PC-3 (cell line): ENCODE measurements at regions not wholly inside any gene's neighbourhood (a gene's known extent, or its start where the extent isn't known, plus 50 kb on each side); places are given as distances from the start of the nearest gene placed in this dataset.
"Not testable (repeated sequence)": the region's sequence is repeated elsewhere in the genome, so short reads cannot be mapped to it uniquely, and the experiment has no call there.

Experiments used
- ATAC-seq: fragments of 200-7000 bp; cut with Tn5 transposase; 2 replicates; pipeline ENCODE4 v1.9.1; 2020; ENCODE audit warnings: mild to moderate bottlenecking, moderate library complexity
- BruUV-seq: library from RNA; stranded (reverse); fragments of 400-500 nt; replicated peaks from 2 replicates; lab custom pipeline; 2021; lab: Mats Ljungman, UMichigan
- CTCF ChIA-PET: fragments of 300-600 bp; sonication (Branson Sonifier 250); formaldehyde crosslinking; loops from one replicate; lab custom pipeline; 2022; ENCODE audit warnings: antibody characterized with exemption; lab: Charles Lee
- POLR2A ChIA-PET: fragments of 300-600 bp; sonication (Branson Sonifier 250); formaldehyde crosslinking; loops from one replicate; lab custom pipeline; 2022; ENCODE audit warnings: antibody characterized with exemption; ENCODE audit not compliant: unreplicated experiment; lab: Charles Lee
- DNase-seq: peaks from one replicate; pipeline ENCODE4 v3.0.0-alpha.2; 2015
- H2AFZ ChIP-seq: fragments of 300-600 bp; sonication (generic); 2 replicates; pipeline ENCODE4 v1.6.0; 2016; ENCODE audit warnings: antibody characterized with exemption, low read length
- H3F3A ChIP-seq: fragments of 300-600 bp; sonication (generic); one replicate; pipeline ENCODE4 v1.6.0; 2017; ENCODE audit warnings: antibody characterized with exemption, low read length, control low read depth, mild to moderate bottlenecking; ENCODE audit not compliant: unreplicated experiment
- H3K27ac ChIP-seq: fragments of 300-600 bp; sonication (generic); 2 replicates; pipeline ENCODE4 v1.5.1; 2016; ENCODE audit warnings: mild to moderate bottlenecking, low read length
- H3K27me3 ChIP-seq: fragments of 300-600 bp; sonication (generic); 2 replicates; pipeline ENCODE4 v1.6.1; 2016; ENCODE audit warnings: low read length, mixed read lengths
- H3K36me3 ChIP-seq: fragments of 300-600 bp; sonication (generic); 2 replicates; pipeline ENCODE4 v1.6.1; 2016; ENCODE audit warnings: low read depth, mixed run types, low read length, mixed read lengths
- H3K4me1 ChIP-seq: fragments of 300-600 bp; sonication (generic); 2 replicates; pipeline ENCODE4 v1.5.1; 2016; ENCODE audit warnings: low read length; ENCODE audit not compliant: insufficient read depth
- H3K4me2 ChIP-seq: fragments of 300-600 bp; sonication (generic); 2 replicates; pipeline ENCODE4 v1.6.0; 2016; ENCODE audit warnings: low read length
- H3K4me3 ChIP-seq: fragments of 300-600 bp; sonication (generic); 2 replicates; pipeline ENCODE4 v1.5.1; 2016; ENCODE audit warnings: mild to moderate bottlenecking, low read length, mixed read lengths
- H3K79me2 ChIP-seq: fragments of 300-600 bp; sonication (generic); 2 replicates; pipeline ENCODE4 v1.6.1; 2017; ENCODE audit warnings: low read length, mixed read lengths
- H3K9ac ChIP-seq: fragments of 300-600 bp; sonication (generic); 2 replicates; pipeline ENCODE4 v1.6.0; 2016; ENCODE audit warnings: mild to moderate bottlenecking, low read length
- H3K9me2 ChIP-seq: fragments of 300-600 bp; sonication (generic); replicated peaks from 2 replicates; pipeline ENCODE4 v1.6.1; 2016; ENCODE audit warnings: mixed run types, low read length, mixed read lengths
- H3K9me3 ChIP-seq: fragments of 300-600 bp; sonication (generic); 2 replicates; pipeline ENCODE4 v1.6.1; 2016; ENCODE audit warnings: low read length, mixed read lengths
- H4K20me1 ChIP-seq: fragments of 300-600 bp; sonication (generic); 2 replicates; pipeline ENCODE4 v1.6.1; 2016; ENCODE audit warnings: low read length, mixed read lengths
- intact Hi-C: fragments of 100-400 bp; cut with micrococcal nuclease; formaldehyde crosslinking; loops from 2 replicates; pipeline ENCODE4 v1.9.0; 2023

DNA sequence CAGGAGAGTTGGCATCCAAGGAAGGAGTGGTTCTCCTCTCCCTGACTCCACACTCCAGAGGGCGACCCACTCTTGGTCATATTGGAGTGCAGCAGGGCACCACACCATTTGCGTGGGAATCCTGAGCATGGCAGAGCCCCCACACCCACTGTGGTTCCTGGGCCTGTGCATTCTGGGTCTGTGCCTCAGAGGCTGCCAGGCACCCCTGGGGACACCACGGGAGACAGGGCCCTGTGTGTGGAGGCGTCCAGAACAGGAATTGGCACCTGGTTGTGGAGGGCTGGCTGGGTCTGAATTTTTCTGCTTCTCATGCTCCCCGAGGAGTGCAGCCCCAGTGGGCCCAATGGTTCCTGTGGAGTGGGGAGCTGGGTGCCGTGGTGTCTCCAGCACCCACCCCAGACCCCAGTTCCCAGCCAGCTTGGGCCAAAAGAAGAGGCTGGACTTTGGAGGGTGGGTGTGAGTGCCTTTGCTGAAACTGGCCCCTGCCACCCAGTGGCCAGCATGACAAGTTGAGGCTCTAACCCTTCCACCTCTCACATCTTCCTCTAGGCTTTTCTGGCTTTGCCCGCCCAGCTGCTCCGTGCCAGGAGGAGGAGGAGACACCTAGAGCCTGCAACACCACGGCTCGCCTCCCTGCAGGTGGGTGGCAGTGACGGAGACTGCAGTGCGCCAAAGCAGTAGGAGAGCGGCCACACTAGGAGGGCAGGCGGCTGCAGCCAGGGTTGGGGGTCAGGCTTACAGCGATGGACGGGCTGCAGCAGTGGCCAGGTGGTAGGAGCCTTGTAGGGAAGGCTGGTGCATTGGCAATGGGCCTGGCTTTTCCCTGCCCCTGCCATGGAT is 250.7 kb downstream of the TP53TG3F start:
- intact Hi-C loops, H4K20me1 ChIP-seq, DNase-seq, H2AFZ ChIP-seq, BruUV-seq, H3K4me3 ChIP-seq, H3K9me2 ChIP-seq, H3K27ac ChIP-seq, H3F3A ChIP-seq, POLR2A ChIA-PET, H3K9me3 ChIP-seq, H3K4me2 ChIP-seq, H3K79me2 ChIP-seq, H3K4me1 ChIP-seq, H3K36me3 ChIP-seq, CTCF ChIA-PET, H3K9ac ChIP-seq, H3K27me3 ChIP-seq, ATAC-seq: not testable (repeated sequence)

DNA sequence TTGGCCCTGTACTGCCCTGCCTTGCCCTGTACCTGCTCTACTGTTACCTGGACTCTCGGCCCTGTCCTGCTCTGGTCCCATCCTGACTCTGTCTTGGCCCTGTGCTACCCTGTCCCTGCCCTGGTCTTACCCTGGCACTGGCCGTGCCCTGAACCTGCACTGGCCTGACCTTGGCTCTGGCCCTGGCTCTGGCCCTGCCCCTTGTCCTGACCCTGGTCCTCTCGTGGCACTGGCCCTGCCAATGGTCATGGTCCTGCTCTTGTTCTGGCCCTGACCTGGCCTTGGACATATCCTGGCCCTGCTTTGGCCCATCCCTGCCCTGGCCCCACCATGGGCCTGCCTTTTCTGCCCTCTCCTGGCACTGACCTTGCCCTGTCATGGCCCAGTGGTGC is 251.3 kb downstream of the TP53TG3F start:
- H3K79me2 ChIP-seq, CTCF ChIA-PET, H3F3A ChIP-seq, H3K27me3 ChIP-seq, POLR2A ChIA-PET, H3K36me3 ChIP-seq, H3K4me2 ChIP-seq, DNase-seq, H3K4me3 ChIP-seq, H3K9ac ChIP-seq, H3K27ac ChIP-seq, H3K9me3 ChIP-seq, H4K20me1 ChIP-seq, BruUV-seq, H3K9me2 ChIP-seq, intact Hi-C loops, H2AFZ ChIP-seq, H3K4me1 ChIP-seq, ATAC-seq: not testable (repeated sequence)

DNA sequence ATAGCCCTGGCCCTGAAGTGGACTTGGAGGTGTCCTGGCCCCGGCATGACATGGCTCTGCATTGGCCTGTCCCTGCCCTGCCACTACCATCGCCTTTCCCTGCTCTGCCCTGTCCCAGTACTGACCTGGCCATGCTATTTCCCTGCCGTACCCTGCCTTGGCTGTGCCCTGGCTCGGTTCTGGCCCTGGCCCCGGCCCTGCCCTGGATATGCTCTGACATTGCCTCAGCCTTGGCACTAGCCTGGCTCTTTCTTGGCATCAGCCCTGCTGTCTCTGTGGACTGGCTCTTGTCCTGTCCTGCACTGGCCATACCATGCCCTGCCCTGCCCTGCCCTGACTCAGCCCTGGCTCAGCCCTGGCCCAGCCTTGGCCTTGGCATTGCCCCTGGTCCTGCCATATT is 252.2 kb downstream of the TP53TG3F start:
- H3K27me3 ChIP-seq, H3K36me3 ChIP-seq, H3K9me2 ChIP-seq, H3K4me1 ChIP-seq, BruUV-seq, DNase-seq, H3K9me3 ChIP-seq, H4K20me1 ChIP-seq, H3K27ac ChIP-seq, H3K4me2 ChIP-seq, CTCF ChIA-PET, H3K4me3 ChIP-seq, H3K9ac ChIP-seq, H2AFZ ChIP-seq, POLR2A ChIA-PET, H3F3A ChIP-seq, intact Hi-C loops, H3K79me2 ChIP-seq, ATAC-seq: not testable (repeated sequence)

DNA sequence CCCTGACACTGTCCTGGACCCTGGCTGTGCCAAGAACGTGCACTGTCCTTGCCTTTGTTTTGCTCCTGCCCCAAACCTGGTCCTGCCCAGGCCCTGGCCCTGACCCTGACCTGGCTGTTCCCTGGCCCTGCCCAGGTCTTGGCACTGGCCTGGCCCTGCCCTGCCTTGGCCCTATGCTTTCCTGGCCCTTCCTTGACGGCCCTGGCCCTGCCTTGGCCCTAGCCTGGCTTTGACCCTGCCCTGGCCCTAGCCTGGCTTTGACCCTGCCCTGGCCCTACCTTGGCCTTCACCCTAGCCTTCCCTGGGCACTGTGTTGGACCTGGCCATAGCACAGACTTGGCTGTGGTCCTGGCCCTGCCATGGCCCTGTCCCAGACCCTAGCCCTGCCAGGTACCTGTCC is 252.9 kb downstream of the TP53TG3F start:
- CTCF ChIA-PET = not testable (repeated sequence)

GRCh38 chr16:33712851-33713709 is 253.7 kb downstream of the TP53TG3F start:
- H3K4me3 ChIP-seq, DNase-seq, ATAC-seq, H3K9me3 ChIP-seq, H3K27ac ChIP-seq, POLR2A ChIA-PET, H3K27me3 ChIP-seq, H3K9ac ChIP-seq, intact Hi-C loops, H4K20me1 ChIP-seq, H3K4me2 ChIP-seq, H3K9me2 ChIP-seq, H3K79me2 ChIP-seq, H3K4me1 ChIP-seq, H2AFZ ChIP-seq, H3F3A ChIP-seq, CTCF ChIA-PET, H3K36me3 ChIP-seq, BruUV-seq: not testable (repeated sequence)

More for the DNA sequence above, 252.9 kb downstream of the TP53TG3F start:
- H3K9ac ChIP-seq, H3K27me3 ChIP-seq, POLR2A ChIA-PET, DNase-seq, H3K79me2 ChIP-seq, H3K4me2 ChIP-seq, H3F3A ChIP-seq, ATAC-seq, intact Hi-C loops, H3K4me3 ChIP-seq, H3K4me1 ChIP-seq, H3K9me3 ChIP-seq, H3K36me3 ChIP-seq, H4K20me1 ChIP-seq, H3K9me2 ChIP-seq, H3K27ac ChIP-seq, BruUV-seq, H2AFZ ChIP-seq: not testable (repeated sequence)

DNA sequence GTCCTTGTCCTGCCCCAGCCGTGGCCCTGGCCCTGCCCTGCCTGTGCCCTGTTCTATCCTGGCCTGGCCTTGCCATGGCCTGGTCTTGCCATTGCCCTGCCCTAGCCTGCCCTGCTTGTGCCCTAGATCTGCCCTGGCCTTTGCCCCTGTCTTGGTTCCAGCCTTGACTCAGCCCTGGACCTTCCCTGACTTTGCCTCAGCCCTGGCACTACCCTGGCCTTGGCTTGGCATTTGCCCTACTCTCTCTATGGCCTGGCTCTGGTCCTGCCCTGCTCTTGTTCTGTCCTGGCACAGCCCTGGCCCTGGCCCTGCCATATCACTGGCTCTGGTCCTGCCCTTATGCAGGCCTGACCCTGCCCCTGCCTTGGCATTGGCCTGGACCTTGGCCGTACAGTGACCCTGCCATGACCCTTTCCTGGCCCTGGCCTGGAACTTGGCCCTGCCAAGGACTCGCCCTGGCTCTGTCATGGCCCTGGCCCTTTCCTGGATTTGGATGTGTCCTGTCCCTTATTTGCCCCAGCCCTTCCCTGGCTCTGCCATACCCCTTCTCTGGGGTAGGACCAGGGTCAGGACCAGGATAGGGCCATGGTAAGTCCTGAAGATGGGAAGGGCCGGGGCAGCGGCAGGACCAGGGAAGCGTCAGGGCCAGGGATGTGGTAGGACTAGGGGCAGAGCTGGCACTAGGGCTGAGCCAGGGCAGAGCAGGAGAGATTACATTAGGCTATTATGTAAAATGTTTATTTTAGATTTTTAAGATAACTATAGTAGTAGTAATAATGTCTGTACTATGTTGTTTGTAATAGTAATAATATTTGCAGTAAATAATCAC is 254.5 kb downstream of the TP53TG3F start:
- CTCF ChIA-PET, POLR2A ChIA-PET: not testable (repeated sequence)

More for the DNA sequence above, 254.5 kb downstream of the TP53TG3F start:
- H3K9me3 ChIP-seq, H3K27me3 ChIP-seq, H3K4me1 ChIP-seq, H4K20me1 ChIP-seq, H3K4me2 ChIP-seq, ATAC-seq, BruUV-seq, H3K27ac ChIP-seq, H3K36me3 ChIP-seq, intact Hi-C loops, H3F3A ChIP-seq, H3K4me3 ChIP-seq, DNase-seq, H3K79me2 ChIP-seq, H3K9ac ChIP-seq, H3K9me2 ChIP-seq, H2AFZ ChIP-seq: not testable (repeated sequence)
